ENCODE measurements at regions not wholly inside any gene's neighbourhood (a gene's known extent, or its start where the extent isn't known, plus 50 kb on each side); places are given as distances from the start of the nearest gene placed in this dataset.

- TF ChIP-seq YY1 (IDR thresholded peaks at IDR 0.05; ENCODE audit: insufficient read depth, insufficient read length): no peak
- TF ChIP-seq ZNF274 (IDR thresholded peaks at IDR 0.05; ENCODE audit: low read depth, low read length): no peak
- no peak for TF ChIP-seq SUZ12 (IDR thresholded peaks at IDR 0.05; ENCODE audit: extremely low read depth, insufficient read depth, insufficient read length)
Measured at GRCh38 chr10:20998036-20998435, 100.9 kb upstream of the NEBL start.

Measured in NT2/D1 (cell line).